Liver (tissue), 8 donors: ENCODE measurements at regions not wholly inside any gene's neighbourhood (a gene's known extent, or its start where the extent isn't known, plus 50 kb on each side); places are given as distances from the start of the nearest gene placed in this dataset.

Source experiments
- DNase-seq: peaks from one replicate; pipeline ENCODE4 v3.0.0-alpha.2; 2017; ENCODE audit warnings: low spot score
- H3K27ac ChIP-seq, 2 donors: one replicate each; pipeline ENCODE4 v1.7.0; 2013; ENCODE audit warnings: inconsistent platforms in 2 of 2, low read length in 2 of 2, control low read depth in 1 of 2, low read depth in 1 of 2, mild to moderate bottlenecking in 1 of 2
- H3K27me3 ChIP-seq, 4 donors: one replicate each; pipeline versions ENCODE4 v1.6.1 to v1.7.0; 2013; ENCODE audit warnings: low read length in 3 of 4, inconsistent platforms in 1 of 4, mild to moderate bottlenecking in 1 of 4, moderate library complexity in 1 of 4; ENCODE audit not compliant: control insufficient read depth in 4 of 4, insufficient read depth in 4 of 4
- H3K36me3 ChIP-seq, 4 donors: one replicate each; pipeline versions ENCODE4 v1.6.1 to v1.7.0; 2013; ENCODE audit warnings: low read length in 3 of 4, mild to moderate bottlenecking in 3 of 4, low read depth in 1 of 4, moderate library complexity in 1 of 4; ENCODE audit not compliant: control insufficient read depth in 4 of 4, insufficient read depth in 3 of 4
- H3K4me1 ChIP-seq, 4 donors: one replicate each; pipeline versions ENCODE4 v1.6.1 to v1.7.0; 2013; ENCODE audit warnings: low read length in 3 of 4, mild to moderate bottlenecking in 3 of 4, moderate library complexity in 1 of 4; ENCODE audit not compliant: control insufficient read depth in 4 of 4, insufficient read depth in 4 of 4
- H3K4me3 ChIP-seq, 3 donors: one replicate each; pipeline versions ENCODE4 v1.6.1 to v1.7.0; 2013; ENCODE audit warnings: low read length in 3 of 3, control low read depth in 1 of 3, low read depth in 1 of 3, mild to moderate bottlenecking in 1 of 3
- H3K9ac ChIP-seq, 2 donors: one replicate each; pipeline ENCODE4 v1.7.0; 2013; ENCODE audit warnings: low read length in 2 of 2, mild to moderate bottlenecking in 2 of 2, moderate library complexity in 2 of 2, control low read depth in 1 of 2, low read depth in 1 of 2
- H3K9me3 ChIP-seq, 4 donors: one replicate each; pipeline versions ENCODE4 v1.6.1 to v1.7.0; 2013; ENCODE audit warnings: low read length in 3 of 4; ENCODE audit not compliant: control insufficient read depth in 4 of 4
- CTCF ChIP-seq: fragments of 150-350 bp; IDR thresholded peaks from 2 replicates; pipeline ENCODE4 v1.5.1; 2017; ENCODE audit warnings: improper control_type of control experiment, low read depth, low read length; ENCODE audit not compliant: missing input control
- EGR1 ChIP-seq, 2 donors: IDR thresholded peaks; 2 replicates each; pipeline ENCODE4 v1.6.1; 2016 to 2018; ENCODE audit warnings: antibody characterized with exemption in 2 of 2, low read depth in 2 of 2
- FOXA1 ChIP-seq: IDR thresholded peaks from 2 replicates; pipeline ENCODE4 v1.6.1; 2016; ENCODE audit warnings: antibody characterized with exemption
- FOXA2 ChIP-seq: IDR thresholded peaks from 2 replicates; pipeline ENCODE4 v1.6.1; 2016; ENCODE audit warnings: antibody characterized with exemption
- GABPA ChIP-seq, 2 donors: IDR thresholded peaks in 1 of 2; conservative IDR thresholded peaks in 1 of 2; 2 replicates each; pipeline ENCODE4 v1.6.1; 2016; ENCODE audit warnings: antibody characterized with exemption in 2 of 2, mild to moderate bottlenecking in 1 of 2, moderate library complexity in 1 of 2
- HNF4A ChIP-seq, 2 donors: conservative IDR thresholded peaks; 2 replicates each; pipeline ENCODE4 v1.6.1; 2016; ENCODE audit warnings: antibody characterized with exemption in 2 of 2, mild to moderate bottlenecking in 2 of 2
- HNF4G ChIP-seq: IDR thresholded peaks from 2 replicates; pipeline ENCODE4 v1.6.1; 2016; ENCODE audit warnings: antibody characterized with exemption
- JUND ChIP-seq, 2 donors: IDR thresholded peaks; 2 replicates each; pipeline ENCODE4 v1.6.1; 2016; ENCODE audit warnings: antibody characterized with exemption in 2 of 2
- NR2F2 ChIP-seq: IDR thresholded peaks from 2 replicates; pipeline ENCODE4 v1.6.1; 2016; ENCODE audit warnings: antibody characterized with exemption
- RAD21 ChIP-seq, 2 donors: IDR thresholded peaks; 2 replicates each; pipeline ENCODE4 v1.6.1; 2016; ENCODE audit warnings: antibody characterized with exemption in 2 of 2, mild to moderate bottlenecking in 2 of 2
- RXRA ChIP-seq, 2 donors: IDR thresholded peaks; 2 replicates each; pipeline ENCODE4 v1.6.1; 2017 to 2018; ENCODE audit warnings: antibody characterized with exemption in 2 of 2, mild to moderate bottlenecking in 1 of 2
- SP1 ChIP-seq: IDR thresholded peaks from 2 replicates; pipeline ENCODE4 v1.6.1; 2018; ENCODE audit warnings: antibody characterized with exemption, mild to moderate bottlenecking
- TAF1 ChIP-seq: conservative IDR thresholded peaks from 2 replicates; pipeline ENCODE4 v1.6.1; 2016; ENCODE audit warnings: antibody characterized with exemption, mild to moderate bottlenecking
- YY1 ChIP-seq: IDR thresholded peaks from 2 replicates; pipeline ENCODE4 v1.6.1; 2016; ENCODE audit warnings: antibody characterized with exemption, mild to moderate bottlenecking
- ZBTB33 ChIP-seq: IDR thresholded peaks from 2 replicates; pipeline ENCODE4 v1.6.1; 2016; ENCODE audit warnings: antibody characterized with exemption
- WGBS: extraction: QIAGEN DNeasy Blood & Tissue Kit; methylation state at CpG from one replicate; pipeline ENCODE4 v1.1.7; 2013; 5-methylcytosine and 5-hydroxymethylcytosine counted together
- TF ChIP-seq, protein P1 (sequence below): IDR thresholded peaks from 2 replicates; pipeline ENCODE4 v1.6.1; 2016; ENCODE audit warnings: antibody characterized with exemption
- TF ChIP-seq, protein P2 (sequence below): IDR thresholded peaks from 2 replicates; pipeline ENCODE4 v1.6.1; 2016; ENCODE audit warnings: antibody characterized with exemption, mild to moderate bottlenecking
- TF ChIP-seq, protein P3 (sequence below): IDR thresholded peaks from 2 replicates; pipeline ENCODE4 v1.6.1; 2016; ENCODE audit warnings: antibody characterized with exemption
- donor health status: healthy.
- donor health status: healthy.
- donor health status: healthy.
- donor health status: healthy.
- donor health status: healthy.

GRCh38 chr2:217529271-217529670 lies 473.5 kb downstream of the TNS1 start:
- Histone ChIP-seq H3K36me3 (no peaks in the 10 kb centered on the region), H3K27me3 (no peaks in the 10 kb centered on the region), H3K9ac (no peak overlapping the region), H3K9me3 (no peaks in the 10 kb centered on the region), H3K4me3 (no peak overlapping the region), H3K4me1 (no peaks in the 10 kb centered on the region), H3K27ac (no peak overlapping the region)
- WGBS, result 89% methylated on average over 2 of the region's 2 CpGs
- no peak for TF ChIP-seq EGR1 (IDR thresholded peaks at IDR 0.05; ENCODE audit: low read depth in 2 of 2)
- TF ChIP-seq YY1, result no peak
- TF ChIP-seq RAD21 (IDR thresholded peaks at IDR 0.05), result no peak
- TF ChIP-seq, protein P1, sequence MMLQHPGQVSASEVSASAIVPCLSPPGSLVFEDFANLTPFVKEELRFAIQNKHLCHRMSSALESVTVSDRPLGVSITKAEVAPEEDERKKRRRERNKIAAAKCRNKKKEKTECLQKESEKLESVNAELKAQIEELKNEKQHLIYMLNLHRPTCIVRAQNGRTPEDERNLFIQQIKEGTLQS, result no peak
- no peak for TF ChIP-seq FOXA2
- TF ChIP-seq NR2F2, result no peak
- no peak for TF ChIP-seq TAF1
- TF ChIP-seq, protein P2, sequence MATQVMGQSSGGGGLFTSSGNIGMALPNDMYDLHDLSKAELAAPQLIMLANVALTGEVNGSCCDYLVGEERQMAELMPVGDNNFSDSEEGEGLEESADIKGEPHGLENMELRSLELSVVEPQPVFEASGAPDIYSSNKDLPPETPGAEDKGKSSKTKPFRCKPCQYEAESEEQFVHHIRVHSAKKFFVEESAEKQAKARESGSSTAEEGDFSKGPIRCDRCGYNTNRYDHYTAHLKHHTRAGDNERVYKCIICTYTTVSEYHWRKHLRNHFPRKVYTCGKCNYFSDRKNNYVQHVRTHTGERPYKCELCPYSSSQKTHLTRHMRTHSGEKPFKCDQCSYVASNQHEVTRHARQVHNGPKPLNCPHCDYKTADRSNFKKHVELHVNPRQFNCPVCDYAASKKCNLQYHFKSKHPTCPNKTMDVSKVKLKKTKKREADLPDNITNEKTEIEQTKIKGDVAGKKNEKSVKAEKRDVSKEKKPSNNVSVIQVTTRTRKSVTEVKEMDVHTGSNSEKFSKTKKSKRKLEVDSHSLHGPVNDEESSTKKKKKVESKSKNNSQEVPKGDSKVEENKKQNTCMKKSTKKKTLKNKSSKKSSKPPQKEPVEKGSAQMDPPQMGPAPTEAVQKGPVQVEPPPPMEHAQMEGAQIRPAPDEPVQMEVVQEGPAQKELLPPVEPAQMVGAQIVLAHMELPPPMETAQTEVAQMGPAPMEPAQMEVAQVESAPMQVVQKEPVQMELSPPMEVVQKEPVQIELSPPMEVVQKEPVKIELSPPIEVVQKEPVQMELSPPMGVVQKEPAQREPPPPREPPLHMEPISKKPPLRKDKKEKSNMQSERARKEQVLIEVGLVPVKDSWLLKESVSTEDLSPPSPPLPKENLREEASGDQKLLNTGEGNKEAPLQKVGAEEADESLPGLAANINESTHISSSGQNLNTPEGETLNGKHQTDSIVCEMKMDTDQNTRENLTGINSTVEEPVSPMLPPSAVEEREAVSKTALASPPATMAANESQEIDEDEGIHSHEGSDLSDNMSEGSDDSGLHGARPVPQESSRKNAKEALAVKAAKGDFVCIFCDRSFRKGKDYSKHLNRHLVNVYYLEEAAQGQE, result no peak
- TF ChIP-seq CTCF, result no peak
- TF ChIP-seq, protein P3, sequence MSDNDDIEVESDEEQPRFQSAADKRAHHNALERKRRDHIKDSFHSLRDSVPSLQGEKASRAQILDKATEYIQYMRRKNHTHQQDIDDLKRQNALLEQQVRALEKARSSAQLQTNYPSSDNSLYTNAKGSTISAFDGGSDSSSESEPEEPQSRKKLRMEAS, result no peak
- TF ChIP-seq FOXA1, result no peak
- TF ChIP-seq HNF4A (conservative IDR thresholded peaks at IDR 0.05), result no peak
- TF ChIP-seq GABPA (IDR thresholded peaks at IDR 0.05 in 1 of 2, conservative IDR thresholded peaks at IDR 0.05 in 1 of 2), result no peak
- no peak for TF ChIP-seq JUND (IDR thresholded peaks at IDR 0.05)
- TF ChIP-seq SP1, result no peak
- TF ChIP-seq ZBTB33, result no peak
- no peak for TF ChIP-seq HNF4G
- no peak for TF ChIP-seq RXRA (IDR thresholded peaks at IDR 0.05)
- no peak for DNase-seq
